Muscle of arm (tissue), 1 donor: ENCODE measurements at regions not wholly inside any gene's neighbourhood (a gene's known extent, or its start where the extent isn't known, plus 50 kb on each side); places are given as distances from the start of the nearest gene placed in this dataset.

Experiments
- DNase-seq: peaks from one replicate; pipeline ENCODE4 v3.0.0-alpha.2; 2013

DNA sequence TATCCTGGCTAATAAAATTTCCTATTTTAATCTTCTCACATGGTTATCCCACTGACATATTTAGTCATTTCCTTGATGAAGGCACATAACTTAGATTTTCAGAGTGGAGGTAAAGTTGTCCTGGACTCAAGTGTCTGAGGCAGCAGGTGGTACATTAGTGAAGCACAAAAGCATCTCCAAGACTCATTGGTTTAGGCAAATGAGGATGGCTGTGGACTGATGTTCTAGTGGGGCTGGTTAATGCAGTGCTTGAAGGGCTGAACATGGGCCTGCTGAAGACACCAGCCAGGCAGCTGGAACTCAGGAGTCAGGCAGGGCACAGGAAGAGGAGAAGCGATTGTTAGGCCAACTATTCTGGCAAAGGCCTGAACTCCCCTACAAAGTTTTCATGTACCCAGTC, 76.3 kb upstream of the SESN3 start:
- no peak for DNase-seq

DNA sequence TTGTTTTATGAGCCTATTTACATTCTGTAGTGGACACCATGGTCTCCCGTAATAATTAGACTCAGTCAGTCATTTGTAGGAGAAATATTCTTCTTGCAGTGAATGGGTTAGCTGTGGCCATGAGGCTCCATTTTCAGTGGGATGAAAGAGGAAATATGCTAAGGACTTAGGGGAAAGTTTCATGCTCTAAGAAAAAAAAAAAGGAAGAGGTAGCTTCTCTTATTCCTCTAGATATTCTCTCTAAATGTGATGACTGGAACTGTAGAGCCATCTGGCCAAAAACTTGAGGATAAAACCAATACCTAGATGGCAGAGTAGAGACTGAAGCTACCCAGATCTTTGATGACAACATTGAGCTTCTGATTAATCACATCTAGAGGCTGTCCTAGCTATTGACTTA, 75.8 kb upstream of the SESN3 start:
- no peak for DNase-seq

DNA sequence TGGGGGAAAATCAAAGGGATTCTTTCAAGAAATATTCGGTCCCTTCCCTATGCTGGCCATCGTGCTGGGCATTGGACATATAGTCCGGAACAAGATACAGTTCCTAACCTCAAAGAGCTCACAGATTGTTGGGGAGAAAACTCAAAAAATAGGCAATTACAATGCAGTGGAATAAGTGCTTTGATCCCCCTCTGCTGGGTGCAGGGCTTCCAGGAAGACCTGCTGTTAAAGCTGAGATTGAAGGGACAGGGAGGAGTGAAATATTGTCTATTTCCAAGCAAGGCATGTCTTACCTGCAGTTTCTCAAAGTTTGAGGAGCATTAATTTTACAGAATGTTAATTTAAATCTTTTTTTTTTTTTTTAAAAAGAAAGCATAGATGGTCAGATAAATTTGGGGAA, 75.1 kb upstream of the SESN3 start:
- DNase-seq, result no peak

DNA sequence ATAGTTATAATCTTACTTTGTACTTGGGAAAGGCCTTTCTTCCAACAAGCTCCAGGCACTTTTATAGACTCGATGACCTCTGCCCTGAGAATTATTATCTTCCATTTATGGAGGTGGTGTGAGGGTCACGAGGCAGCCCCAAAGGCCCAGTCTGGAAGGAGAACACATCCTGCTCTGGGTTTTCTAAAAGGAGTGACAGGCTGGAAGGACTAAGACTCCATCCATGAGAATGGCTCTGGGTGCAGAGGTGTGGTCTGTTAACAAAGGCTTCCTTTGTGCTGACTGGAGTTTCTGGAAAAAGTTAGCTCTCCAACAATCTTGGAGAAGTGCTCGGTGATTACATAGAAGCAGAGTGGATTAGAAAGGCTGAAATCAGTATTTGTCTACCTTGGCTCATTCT, 74.7 kb upstream of the SESN3 start:
- DNase-seq, result no peak

DNA sequence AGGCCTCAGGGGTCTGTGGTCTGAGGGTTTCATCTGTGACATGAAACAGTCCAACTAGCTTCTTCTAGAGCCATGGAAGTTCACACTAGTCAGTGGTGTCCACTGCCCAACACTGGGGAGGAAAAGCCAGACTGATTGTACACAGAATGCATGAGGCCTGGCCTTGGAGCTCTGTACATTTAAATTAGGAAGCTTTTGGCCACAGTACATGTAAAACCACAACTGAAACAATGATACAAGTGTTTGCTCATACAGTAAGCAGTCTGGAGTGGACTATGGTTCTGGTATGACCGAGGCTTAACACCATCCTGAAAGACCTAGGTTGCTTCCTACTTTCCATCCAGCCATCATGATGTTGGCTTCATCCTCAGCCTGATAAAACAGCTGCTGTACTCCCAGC, 73.8 kb upstream of the SESN3 start:
- no peak for DNase-seq

DNA sequence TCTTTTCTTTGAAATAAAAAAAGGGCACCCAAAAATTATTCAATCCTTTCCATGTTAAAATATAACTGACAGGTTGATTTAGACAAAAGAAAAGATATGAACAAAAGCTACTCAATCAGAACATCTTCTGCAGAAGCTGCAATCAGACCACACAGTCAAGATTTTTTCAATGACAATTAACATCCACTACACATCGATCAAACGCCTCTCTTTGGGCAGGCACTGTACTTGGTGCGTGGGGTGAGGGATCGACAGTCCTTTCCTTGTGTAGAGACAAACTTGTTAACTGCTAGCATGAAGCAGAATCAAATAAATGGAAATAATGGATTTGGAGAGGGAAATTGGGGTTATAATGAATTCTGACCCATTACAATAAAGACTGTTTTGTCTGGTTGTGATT, 71.2 kb upstream of the SESN3 start:
- DNase-seq, result no peak

DNA sequence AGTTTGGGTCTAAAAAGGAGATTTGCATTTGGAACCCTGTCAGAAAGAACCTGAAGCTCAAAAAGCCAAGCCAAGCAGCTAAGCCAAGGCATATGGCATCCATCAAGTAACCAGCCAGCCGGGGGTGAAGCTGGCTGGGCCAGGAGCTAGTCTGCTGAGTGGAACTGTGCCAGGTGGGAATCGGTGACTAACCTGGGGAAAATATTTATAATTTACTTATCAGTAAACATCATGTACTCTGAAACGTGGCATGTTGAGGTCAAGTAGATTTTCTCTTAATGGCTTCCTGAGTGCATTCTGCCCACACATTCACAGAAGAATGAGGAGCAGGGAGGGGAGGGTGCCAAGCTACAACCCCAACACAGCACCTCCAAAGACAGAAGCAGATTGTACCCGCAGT, 70.5 kb upstream of the SESN3 start:
- no peak for DNase-seq

DNA sequence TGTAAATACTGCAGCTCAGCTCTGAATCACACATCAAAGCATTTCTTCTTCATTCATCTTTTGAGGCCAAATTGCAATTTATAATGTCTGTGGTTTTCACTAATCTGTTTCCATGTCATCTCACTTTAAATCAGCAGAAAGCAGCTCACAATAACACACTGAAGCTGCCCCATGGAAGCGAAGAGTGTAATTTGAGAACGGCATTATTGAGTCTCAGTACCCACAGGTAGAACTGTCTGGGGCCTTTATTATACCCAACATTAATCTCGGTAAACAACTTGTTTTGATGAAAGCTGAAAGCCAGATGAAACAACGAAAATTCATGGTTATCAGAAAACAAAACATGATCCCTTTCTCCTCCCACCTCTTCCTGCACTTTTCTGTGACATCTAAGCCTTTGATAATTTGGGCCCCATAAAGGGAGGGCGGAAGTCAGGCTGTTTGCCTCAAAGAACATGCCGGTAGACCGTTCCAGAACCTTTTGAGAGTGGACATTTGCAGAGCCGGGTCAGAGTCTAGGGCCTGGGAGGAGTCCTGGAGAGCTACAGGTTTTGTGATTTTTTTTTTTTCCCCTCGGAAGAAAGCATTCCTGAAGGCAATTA, 68.2 kb upstream of the SESN3 start:
- no peak for DNase-seq

DNA sequence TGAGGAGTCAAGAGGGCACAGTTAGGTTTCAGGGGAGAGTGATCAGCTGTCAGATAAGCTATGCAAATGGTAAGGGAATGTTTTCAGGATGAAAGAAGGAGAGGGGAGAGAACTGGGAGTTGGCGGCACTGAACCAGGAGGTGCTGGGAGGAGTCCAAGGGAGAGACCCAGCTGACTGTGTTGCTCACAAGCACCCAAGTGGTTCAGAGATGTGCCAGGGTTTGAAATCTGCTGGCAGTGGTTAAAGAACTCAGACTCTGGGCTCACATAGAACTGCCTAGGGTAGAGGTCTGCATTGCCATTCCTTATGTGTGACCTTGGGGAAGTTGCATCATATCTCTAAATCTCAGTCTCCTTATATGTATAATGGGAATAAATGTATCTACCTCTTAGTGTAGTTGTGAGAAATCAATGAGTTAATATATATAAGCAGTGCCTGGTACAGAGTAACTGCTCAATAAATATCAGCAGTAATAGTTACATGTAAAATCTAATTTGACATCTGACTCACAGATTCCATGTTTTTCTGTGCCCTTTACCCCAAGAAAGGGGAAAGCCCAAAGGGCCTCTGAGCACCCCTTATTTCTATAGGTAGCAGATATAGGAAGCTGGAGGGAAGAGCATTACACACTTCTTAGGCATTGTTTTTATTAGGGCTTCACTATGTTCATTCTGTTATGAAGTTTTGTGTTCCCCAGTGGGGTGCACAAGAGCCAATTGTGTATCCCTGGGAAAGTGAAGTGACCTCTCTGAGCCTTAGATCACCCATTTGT, 66.9 kb upstream of the SESN3 start:
- DNase-seq, result no peak

DNA sequence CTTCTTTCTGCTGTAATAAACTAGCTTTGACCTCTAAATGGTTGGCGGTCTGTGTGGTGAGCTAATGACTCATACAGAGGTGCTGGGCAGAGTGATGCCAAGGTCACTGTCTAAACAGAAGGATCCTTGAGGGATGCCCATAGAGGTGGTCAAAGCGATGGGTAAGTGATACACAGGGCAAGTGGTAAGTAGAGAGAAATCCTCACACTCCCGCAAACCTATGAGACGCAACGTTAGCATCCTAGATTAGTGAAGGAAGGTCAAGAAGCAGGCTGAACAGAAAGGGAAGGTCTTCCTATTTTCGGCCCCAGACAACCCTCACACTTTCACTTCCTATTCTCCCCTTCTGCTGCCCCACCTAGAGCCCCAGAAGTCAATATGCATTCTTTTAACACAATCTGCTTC, 65.6 kb upstream of the SESN3 start:
- no peak for DNase-seq

DNA sequence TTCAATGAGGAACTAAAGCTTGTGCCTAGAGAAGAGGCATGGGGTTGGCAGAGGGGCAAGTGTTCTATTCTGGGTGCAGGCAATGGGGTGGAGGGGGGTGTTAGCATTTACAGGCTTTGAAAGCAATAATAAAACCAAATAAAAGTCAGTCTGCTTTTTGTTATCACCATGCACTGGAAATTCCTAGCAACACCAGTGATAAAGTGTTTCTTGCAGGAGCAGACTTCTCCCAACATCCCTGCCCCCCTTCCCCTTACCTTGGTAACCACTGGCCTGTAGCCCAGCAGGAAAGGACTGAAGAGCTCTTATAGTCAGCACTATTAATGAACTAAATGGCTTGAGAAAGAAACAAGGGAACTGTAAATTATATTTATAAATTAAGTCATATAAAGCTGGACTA, 65.2 kb upstream of the SESN3 start:
- no peak for DNase-seq

DNA sequence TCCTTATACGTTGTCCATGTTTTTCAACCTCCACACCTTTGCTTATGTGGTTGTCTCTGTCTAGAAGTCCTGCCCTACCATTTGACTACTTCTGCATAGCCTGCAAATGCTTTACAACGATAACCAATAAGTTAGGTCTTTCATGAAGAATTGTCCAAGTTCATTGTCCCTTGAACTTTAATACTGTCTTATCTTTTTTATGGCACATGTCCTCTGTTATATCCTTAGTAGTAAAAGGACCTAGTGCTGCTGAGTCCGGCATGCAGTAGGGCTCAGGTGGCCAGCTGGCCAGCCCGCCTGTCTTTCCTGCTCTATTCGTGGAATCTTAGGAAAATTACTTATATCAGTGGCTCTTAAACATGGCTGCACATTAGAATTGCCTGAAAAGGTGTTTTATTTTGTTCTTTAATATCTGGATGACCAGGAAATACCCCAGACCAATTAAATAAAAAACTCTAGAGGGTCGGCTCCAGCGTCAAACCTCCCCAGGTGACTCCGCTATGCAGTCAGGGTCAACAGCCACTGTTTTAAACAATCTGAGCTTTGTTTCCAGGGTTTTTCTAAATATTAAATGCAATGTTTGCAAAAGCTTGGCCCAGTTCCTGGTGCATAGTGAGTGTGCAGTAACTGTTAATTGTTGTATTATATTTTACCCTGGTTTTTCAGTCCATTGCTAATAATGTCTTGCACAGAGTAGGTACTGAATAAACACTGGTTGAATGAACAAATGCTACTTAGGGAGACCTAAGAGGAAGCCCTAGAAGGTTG, 64.6 kb upstream of the SESN3 start:
- DNase-seq, result no peak

DNA sequence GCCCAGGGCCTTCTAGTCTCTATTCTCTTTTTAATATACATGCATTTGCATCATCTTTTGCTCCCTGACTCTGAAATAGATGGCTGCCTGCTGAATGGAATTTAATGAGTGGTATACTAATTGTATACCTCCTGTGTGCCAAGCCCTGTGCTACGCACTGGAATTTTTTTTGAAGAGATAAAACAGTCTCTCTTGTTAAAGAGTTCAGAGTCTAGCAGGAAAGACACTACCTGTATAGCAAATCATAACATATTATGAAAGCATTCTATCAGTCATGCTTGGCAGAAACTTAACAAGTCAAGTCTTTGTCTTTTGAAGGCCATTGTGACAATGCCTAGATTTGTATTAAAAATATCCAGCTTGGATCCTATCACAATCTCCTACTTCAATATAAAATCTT, 63.7 kb upstream of the SESN3 start:
- DNase-seq, result no peak

DNA sequence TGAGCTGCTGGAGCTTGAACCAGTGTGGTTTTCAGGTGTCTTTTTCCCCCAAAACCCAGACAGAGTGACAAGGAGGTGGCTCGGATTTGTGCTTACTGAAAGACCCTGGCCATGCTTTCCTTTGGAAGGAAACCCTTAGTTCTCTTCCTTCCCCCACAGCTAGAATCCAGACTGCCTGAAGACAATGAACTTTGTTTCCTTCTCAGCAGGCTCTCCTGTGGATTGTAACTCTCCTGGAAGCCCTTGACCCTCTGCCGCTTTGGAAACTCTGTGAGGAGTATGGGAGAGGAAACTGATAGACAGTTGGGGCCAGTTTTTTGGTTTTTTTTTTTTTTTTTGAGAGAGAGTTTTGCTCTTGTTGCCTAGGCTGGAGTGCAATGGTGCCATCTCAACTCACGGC, 62.1 kb upstream of the SESN3 start:
- no peak for DNase-seq

DNA sequence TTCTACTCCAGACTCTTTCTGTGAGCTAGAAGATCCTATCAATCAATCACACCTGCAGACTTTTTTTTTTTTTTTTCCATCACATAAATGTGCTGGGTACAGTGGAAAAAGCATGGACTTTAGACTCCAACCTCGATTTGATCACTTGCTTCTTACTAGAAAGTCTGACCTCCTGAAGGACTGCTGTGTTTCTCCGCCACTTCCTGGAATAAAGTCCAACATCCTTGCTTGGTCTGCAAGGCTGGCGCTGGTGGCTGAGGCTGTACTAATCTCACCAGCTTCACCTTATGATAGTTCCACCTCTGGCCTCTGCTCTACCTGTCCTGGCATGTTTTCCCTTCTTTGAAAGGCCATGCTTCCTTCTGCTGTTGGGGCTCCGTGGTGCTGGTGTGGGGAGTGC, 60.9 kb upstream of the SESN3 start:
- DNase-seq, result no peak

DNA sequence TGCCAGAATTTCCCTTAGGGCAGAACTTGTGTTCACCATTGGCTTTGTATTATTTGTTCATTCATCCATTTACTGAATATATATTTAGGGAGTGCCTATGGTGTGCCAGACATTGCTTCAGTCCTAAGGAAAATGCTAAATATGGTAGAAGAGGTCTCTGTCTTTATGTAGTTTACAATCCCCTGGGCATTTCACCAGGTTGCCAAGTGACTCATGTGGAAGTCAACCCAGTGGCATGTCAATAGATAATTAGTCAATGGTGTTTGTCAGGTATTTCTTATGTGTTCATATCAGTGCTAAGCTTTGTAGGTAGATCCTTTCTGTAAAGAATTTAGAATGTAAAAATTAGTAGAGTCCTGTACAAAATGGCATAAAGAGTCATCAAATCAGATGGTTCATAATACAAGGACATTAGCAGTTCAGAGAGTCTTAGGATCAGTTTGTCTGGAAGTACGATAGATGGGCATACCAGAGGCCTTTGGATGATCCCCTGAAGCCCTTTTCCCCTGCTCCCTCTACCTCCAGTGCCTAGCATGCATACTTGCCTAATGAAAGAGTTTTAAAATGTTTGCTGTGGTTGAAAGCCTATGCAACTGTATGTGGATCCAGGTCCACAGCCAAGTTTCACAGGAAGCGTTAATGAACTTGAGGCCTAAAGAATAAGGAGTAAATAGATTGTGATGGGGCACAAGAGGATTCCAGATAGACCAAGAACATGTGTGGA, 58.5 kb upstream of the SESN3 start:
- no peak for DNase-seq

DNA sequence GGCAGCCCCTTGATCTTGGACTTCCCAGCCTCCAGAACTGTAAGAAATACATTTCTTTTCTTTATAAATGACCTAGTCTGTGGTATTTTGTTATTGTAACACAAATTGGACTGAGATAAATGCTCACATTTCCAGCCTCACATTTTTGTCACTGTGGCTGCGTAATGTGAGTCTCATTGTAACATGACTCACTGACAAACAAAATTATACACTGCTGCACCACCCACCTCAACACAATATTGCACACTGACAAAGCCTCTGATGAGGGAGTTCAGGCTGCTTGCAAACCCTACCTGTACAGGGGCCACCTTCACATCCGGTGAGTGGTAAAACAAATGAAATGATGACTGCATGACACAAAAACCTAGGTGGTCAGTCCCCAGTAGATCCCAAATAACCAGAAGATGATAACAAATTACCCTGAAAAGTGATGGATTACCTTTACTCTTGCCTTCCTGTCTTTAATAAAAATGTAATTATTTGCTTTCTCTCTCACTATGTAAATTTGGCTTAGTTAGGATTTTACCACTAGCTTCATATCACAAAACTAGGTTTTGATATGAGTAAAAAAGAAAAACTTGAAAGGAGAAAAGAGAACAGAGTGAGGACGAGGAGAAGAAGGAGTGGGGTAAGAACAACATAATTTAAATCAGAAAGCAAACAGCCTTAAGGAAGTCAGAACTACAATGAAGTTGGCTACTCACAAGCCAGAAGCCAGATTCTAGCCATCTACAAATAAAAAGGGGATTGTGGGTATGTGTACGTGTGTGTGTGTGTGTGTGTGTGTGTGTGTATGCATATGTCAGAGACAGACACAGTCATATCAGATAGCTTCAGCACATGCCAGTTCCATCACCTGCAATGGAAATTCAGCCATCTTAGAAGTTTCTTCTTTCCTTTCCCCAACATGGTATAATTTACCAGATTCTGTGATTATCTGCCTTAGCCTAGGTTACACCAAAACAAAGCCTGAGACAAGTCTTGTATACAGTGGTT, 53.4 kb upstream of the SESN3 start:
- no peak for DNase-seq

DNA sequence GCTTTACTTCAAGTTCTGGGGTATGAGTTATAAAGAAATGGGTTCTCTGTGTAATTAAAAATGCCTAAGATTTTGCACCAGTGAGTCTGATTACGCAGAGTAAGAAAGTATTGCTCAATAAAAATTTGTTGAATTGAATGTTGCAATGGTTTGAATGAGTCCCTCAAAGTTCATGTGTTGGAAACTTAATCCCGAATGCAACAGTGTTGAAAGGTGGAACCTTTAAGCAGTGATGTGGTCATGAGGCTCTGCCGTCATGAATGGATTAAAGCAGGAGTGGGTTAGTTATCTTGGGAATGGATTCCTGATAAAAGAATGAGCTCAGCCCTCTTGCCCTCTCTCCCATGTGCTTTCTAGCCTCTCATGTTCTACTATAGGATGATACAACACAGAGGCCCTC, 52.6 kb upstream of the SESN3 start:
- DNase-seq, result no peak

DNA sequence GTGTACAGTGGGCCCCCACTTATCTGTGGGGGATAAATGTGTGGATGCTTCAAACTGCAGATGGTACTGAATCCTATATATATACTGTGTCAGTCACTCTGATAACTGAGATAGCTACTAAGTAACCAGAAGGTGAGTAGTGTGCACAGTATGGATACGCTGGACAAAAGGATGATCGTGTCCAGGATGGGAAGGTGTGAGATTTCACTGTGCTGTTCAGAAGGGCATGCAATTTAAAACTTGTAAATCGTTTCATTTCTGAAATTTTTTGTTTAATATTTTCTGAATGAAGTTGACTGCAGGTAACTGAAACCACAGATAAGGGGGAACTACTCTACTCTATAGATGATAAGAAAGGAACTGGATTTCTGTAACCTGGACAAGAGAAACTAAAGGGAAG, 52.1 kb upstream of the SESN3 start:
- no peak for DNase-seq

DNA sequence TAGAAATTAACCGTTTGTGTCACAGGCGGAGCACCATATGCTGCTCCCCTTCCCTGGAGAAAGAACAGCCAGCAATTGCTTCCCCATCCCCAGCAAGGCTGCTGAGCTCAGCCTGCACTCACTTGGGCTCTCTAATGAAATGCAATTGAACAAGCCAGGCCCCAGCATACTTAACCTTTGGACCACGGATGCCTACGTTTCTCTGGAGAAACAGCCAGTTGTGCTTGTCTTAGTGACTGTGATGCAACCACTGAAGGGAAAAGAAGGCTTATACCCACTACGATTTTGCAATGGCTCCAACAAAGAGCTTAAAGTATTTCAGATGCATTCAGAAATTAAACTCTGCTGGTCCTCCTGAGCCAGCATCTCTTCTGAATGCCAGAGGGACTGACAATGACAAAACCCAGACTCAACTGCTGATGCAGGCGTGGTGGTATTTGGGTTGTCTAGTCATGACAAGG, 51.3 kb upstream of the SESN3 start:
- no peak for DNase-seq
